HG03108 (cell line): ENCODE measurements at regions not wholly inside any gene's neighbourhood (a gene's known extent, or its start where the extent isn't known, plus 50 kb on each side); places are given as distances from the start of the nearest gene placed in this dataset.
A peak's percentile ranks its signal among the peaks of the same experiment; 100 is the strongest.
"Not testable (repeated sequence)": the region's sequence is repeated elsewhere in the genome, so short reads cannot be mapped to it uniquely, and the experiment has no call there.

Experiments used
- ATAC-seq: cut with Tn5 transposase; IDR thresholded peaks from one replicate; pipeline ENCODE4 v1.9.1; 2021; ENCODE audit warnings: moderate library complexity; ENCODE audit not compliant: unreplicated experiment

GRCh38 chr11:87493516-87493915 lies 455.8 kb downstream of the TMEM135 start:
- no peak for ATAC-seq

GRCh38 chr11:87491381-87491780 lies 453.6 kb downstream of the TMEM135 start:
- ATAC-seq = no peak

GRCh38 chr11:87490671-87491070 lies 452.9 kb downstream of the TMEM135 start:
- ATAC-seq = no peak

- ATAC-seq = no peak
Observed at GRCh38 chr11:87484566-87484965, 446.8 kb downstream of the TMEM135 start.

GRCh38 chr11:87477321-87477720 lies 439.6 kb downstream of the TMEM135 start:
- ATAC-seq = no peak

- no peak for ATAC-seq
Observed at GRCh38 chr11:87473174-87473573, 435.4 kb downstream of the TMEM135 start.

GRCh38 chr11:87466223-87466622 lies 428.5 kb downstream of the TMEM135 start:
- no peak for ATAC-seq

GRCh38 chr11:87465716-87466115 lies 428.0 kb downstream of the TMEM135 start:
- no peak for ATAC-seq

GRCh38 chr11:87463486-87464102 lies 425.9 kb downstream of the TMEM135 start:
- ATAC-seq = no peak

- no peak for ATAC-seq
Observed at GRCh38 chr11:87462171-87462570, 424.4 kb downstream of the TMEM135 start.

GRCh38 chr11:87460842-87461637 lies 423.3 kb downstream of the TMEM135 start:
- ATAC-seq = no peak

GRCh38 chr11:87460279-87460678 lies 422.5 kb downstream of the TMEM135 start:
- ATAC-seq = no peak

- no peak for ATAC-seq
Observed at GRCh38 chr11:87459351-87459750, 421.6 kb downstream of the TMEM135 start.

GRCh38 chr11:87456499-87456898 lies 418.8 kb downstream of the TMEM135 start:
- no peak for ATAC-seq

- ATAC-seq = no peak
Observed at GRCh38 chr11:87455180-87455579, 417.4 kb downstream of the TMEM135 start.

GRCh38 chr11:87454241-87454640 lies 416.5 kb downstream of the TMEM135 start:
- peak; percentile 79 for ATAC-seq

- no peak for ATAC-seq
Observed at GRCh38 chr11:87453531-87454089, 415.9 kb downstream of the TMEM135 start.

GRCh38 chr11:87452025-87452424 lies 414.3 kb downstream of the TMEM135 start:
- ATAC-seq = not testable (repeated sequence)

- ATAC-seq = no peak
Observed at GRCh38 chr11:87451395-87451794, 413.7 kb downstream of the TMEM135 start.

GRCh38 chr11:87447606-87448005 lies 409.9 kb downstream of the TMEM135 start:
- ATAC-seq = no peak

- ATAC-seq = no peak
Observed at GRCh38 chr11:87444993-87445392, 407.3 kb downstream of the TMEM135 start.

- ATAC-seq = no peak
Observed at GRCh38 chr11:87443707-87444106, 406.0 kb downstream of the TMEM135 start.
